ENCODE measurements at regions not wholly inside any gene's neighbourhood (a gene's known extent, or its start where the extent isn't known, plus 50 kb on each side); places are given as distances from the start of the nearest gene placed in this dataset.
A peak's percentile ranks its signal among the peaks of the same experiment; 100 is the strongest.
"Not testable (repeated sequence)": the region's sequence is repeated elsewhere in the genome, so short reads cannot be mapped to it uniquely, and the experiment has no call there.

GRCh38 chr11:119586181-119586580, 142.8 kb downstream of the NECTIN1 start:
- DNase-seq (ENCODE audit: low spot score): no peak

- DNase-seq (ENCODE audit: low spot score): no peak
These were observed 143.8 kb downstream of the NECTIN1 start for GRCh38 chr11:119585043-119585781.

- no peak for DNase-seq (ENCODE audit: low spot score)
These were observed 144.6 kb downstream of the NECTIN1 start for GRCh38 chr11:119584193-119585042.

GRCh38 chr11:119583585-119583984, 145.4 kb downstream of the NECTIN1 start:
- DNase-seq (ENCODE audit: low spot score): no peak

GRCh38 chr11:119581396-119581795, 147.6 kb downstream of the NECTIN1 start:
- DNase-seq (ENCODE audit: low spot score): not testable (repeated sequence)

GRCh38 chr11:119580751-119581150, 148.2 kb downstream of the NECTIN1 start:
- DNase-seq (ENCODE audit: low spot score): no peak

- no peak for DNase-seq (ENCODE audit: low spot score)
These were observed 148.9 kb downstream of the NECTIN1 start for GRCh38 chr11:119580081-119580480.

- DNase-seq (ENCODE audit: low spot score): no peak
These were observed 150.3 kb downstream of the NECTIN1 start for GRCh38 chr11:119578521-119579191.

- no peak for DNase-seq (ENCODE audit: low spot score)
These were observed 150.9 kb upstream of the THY1 start for GRCh38 chr11:119573858-119574257.

GRCh38 chr11:119572481-119573424, 149.8 kb upstream of the THY1 start:
- peak; percentile 82 for DNase-seq (ENCODE audit: low spot score)

GRCh38 chr11:119571311-119571710, 148.3 kb upstream of the THY1 start:
- no peak for DNase-seq (ENCODE audit: low spot score)

- DNase-seq (ENCODE audit: low spot score): no peak
These were observed 145.0 kb upstream of the THY1 start for GRCh38 chr11:119567688-119568582.

GRCh38 chr11:119566319-119566718, 143.3 kb upstream of the THY1 start:
- DNase-seq (ENCODE audit: low spot score): no peak

GRCh38 chr11:119565693-119566092, 142.7 kb upstream of the THY1 start:
- DNase-seq (ENCODE audit: low spot score): not testable (repeated sequence)

- DNase-seq (ENCODE audit: low spot score): no peak
These were observed 138.0 kb upstream of the THY1 start for GRCh38 chr11:119560961-119561360.

- DNase-seq (ENCODE audit: low spot score): no peak
These were observed 137.3 kb upstream of the THY1 start for GRCh38 chr11:119560291-119560690.

- DNase-seq (ENCODE audit: low spot score): no peak
These were observed 129.1 kb upstream of the THY1 start for GRCh38 chr11:119552106-119552485.

GRCh38 chr11:119551420-119552105, 128.6 kb upstream of the THY1 start:
- no peak for DNase-seq (ENCODE audit: low spot score)

- no peak for DNase-seq (ENCODE audit: low spot score)
These were observed 127.2 kb upstream of the THY1 start for GRCh38 chr11:119550053-119550752.

Measured in LoVo (cell line).